OCI-LY1 (cell line): ENCODE measurements at regions not wholly inside any gene's neighbourhood (a gene's known extent, or its start where the extent isn't known, plus 50 kb on each side); places are given as distances from the start of the nearest gene placed in this dataset.

Source experiments
- H2AFZ ChIP-seq: fragments of 200-600 bp; sonication (generic), shearing (Covaris generic); 2 replicates; pipeline ENCODE4 v1.6.0; 2014; ENCODE audit warnings: antibody characterized with exemption, mild to moderate bottlenecking, low read length
- H3F3A ChIP-seq: fragments of 200-600 bp; sonication (generic), shearing (Covaris generic); 2 replicates; pipeline ENCODE4 v1.6.0; 2014; ENCODE audit warnings: mild to moderate bottlenecking, antibody characterized with exemption, low read length, moderate library complexity; ENCODE audit not compliant: insufficient read depth
- H3K27ac ChIP-seq: fragments of 200-600 bp; sonication (generic); 2 replicates; pipeline ENCODE4 v1.5.1; 2014; ENCODE audit warnings: low read length, mixed run types, mild to moderate bottlenecking, low read depth; ENCODE audit not compliant: poor library complexity, severe bottlenecking
- H3K27me3 ChIP-seq: fragments of 200-600 bp; sonication (generic); 2 replicates; pipeline ENCODE4 v1.6.0; 2014; ENCODE audit warnings: antibody characterized with exemption, mild to moderate bottlenecking, low read length, moderate library complexity; ENCODE audit not compliant: insufficient read depth
- H3K36me3 ChIP-seq: fragments of 200-600 bp; sonication (generic); 2 replicates; pipeline ENCODE4 v1.6.1; 2014; ENCODE audit warnings: mild to moderate bottlenecking, antibody characterized with exemption, low read length, moderate library complexity, mixed read lengths; ENCODE audit not compliant: insufficient read depth
- H3K4me1 ChIP-seq: fragments of 200-600 bp; sonication (generic); 2 replicates; pipeline ENCODE4 v1.5.1; 2014; ENCODE audit warnings: mild to moderate bottlenecking, low read length, moderate library complexity; ENCODE audit not compliant: insufficient read depth, severe bottlenecking
- H3K4me2 ChIP-seq: fragments of 200-600 bp; sonication (generic), shearing (Covaris generic); 2 replicates; pipeline ENCODE4 v1.6.1; 2014; ENCODE audit warnings: low read length
- H3K4me3 ChIP-seq: fragments of 200-600 bp; sonication (generic); 2 replicates; pipeline ENCODE4 v1.5.1; 2014; ENCODE audit warnings: low read length, low read depth, mild to moderate bottlenecking, mixed read lengths; ENCODE audit not compliant: poor library complexity, severe bottlenecking
- H3K79me2 ChIP-seq: fragments of 200-600 bp; shearing (Covaris generic); 2 replicates; pipeline ENCODE4 v1.6.1; 2016; ENCODE audit warnings: mixed run types, low read length, mixed read lengths; ENCODE audit not compliant: insufficient read depth
- H3K9ac ChIP-seq: fragments of 200-600 bp; sonication (generic), shearing (Covaris generic); 2 replicates; pipeline ENCODE4 v1.6.1; 2014; ENCODE audit warnings: mild to moderate bottlenecking, low read length, mixed read lengths
- H3K9me2 ChIP-seq: fragments of 200-600 bp; sonication (generic), shearing (Covaris generic); 2 replicates; pipeline ENCODE4 v1.6.1; 2014; ENCODE audit warnings: low read depth, mild to moderate bottlenecking, low read length, mixed read lengths
- H3K9me3 ChIP-seq: fragments of 200-600 bp; shearing (Covaris generic); 2 replicates; pipeline ENCODE4 v1.6.1; 2014; ENCODE audit warnings: low read length, mixed read lengths
- H4K20me1 ChIP-seq: fragments of 200-600 bp; sonication (generic), shearing (Covaris generic); 2 replicates; pipeline ENCODE4 v1.6.0; 2016; ENCODE audit warnings: mild to moderate bottlenecking, low read length; ENCODE audit not compliant: insufficient read depth
- CTCF ChIP-seq: fragments of 200-600 bp; sonication (generic), shearing (Covaris generic); IDR thresholded peaks from 2 replicates; pipeline ENCODE4 v1.5.1; 2017; ENCODE audit warnings: mild to moderate bottlenecking, antibody characterized with exemption, low read length, moderate library complexity, mixed read lengths
- EZH2 ChIP-seq: fragments of 200-600 bp; sonication (generic), shearing (Covaris generic); IDR thresholded peaks from 2 replicates; pipeline ENCODE4 v1.8.0; 2017; ENCODE audit warnings: borderline replicate concordance, mixed run types, mild to moderate bottlenecking, antibody characterized with exemption, low read length, moderate library complexity, mixed read lengths

DNA sequence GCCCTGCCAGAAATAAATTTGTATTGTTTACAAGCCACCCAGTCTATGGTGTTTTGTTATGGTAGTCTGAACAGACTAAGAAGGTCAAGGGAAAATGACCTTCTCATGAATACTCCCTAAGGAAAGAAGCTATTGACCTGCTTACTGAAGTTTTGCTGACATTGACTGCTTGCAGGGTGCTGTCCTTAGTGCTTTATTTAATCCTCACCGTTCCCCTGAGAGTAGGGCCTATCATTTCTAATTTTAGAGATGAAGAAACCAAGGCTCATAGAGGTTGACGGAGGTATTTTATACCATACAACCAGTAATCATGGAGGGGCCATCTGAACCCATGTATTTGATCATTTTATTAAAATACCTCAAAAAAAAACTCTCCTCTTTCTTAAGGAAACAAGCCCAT lies 66.7 kb upstream of the INCENP start:
- no peaks in the 10 kb centered on the region for H3K79me2 ChIP-seq
- no peak overlapping the region for H3K4me3 ChIP-seq
- no peak overlapping the region for H2AFZ ChIP-seq
- H3K36me3 ChIP-seq: no peaks in the 10 kb centered on the region
- H3K9me3 ChIP-seq: no peaks in the 10 kb centered on the region
- TF ChIP-seq EZH2 (no peak), CTCF (no peak)
- H4K20me1 ChIP-seq: no peaks in the 10 kb centered on the region
- no peak overlapping the region for H3K4me2 ChIP-seq
- H3K9ac ChIP-seq: no peak overlapping the region
- H3K27me3 ChIP-seq: no peaks in the 10 kb centered on the region; the same call in 1 of the 2 replicates
- no peaks in the 10 kb centered on the region for H3K4me1 ChIP-seq
- H3K9me2 ChIP-seq: no peaks in the 10 kb centered on the region
- H3F3A ChIP-seq: no peaks in the 10 kb centered on the region
- H3K27ac ChIP-seq: no peak overlapping the region

DNA sequence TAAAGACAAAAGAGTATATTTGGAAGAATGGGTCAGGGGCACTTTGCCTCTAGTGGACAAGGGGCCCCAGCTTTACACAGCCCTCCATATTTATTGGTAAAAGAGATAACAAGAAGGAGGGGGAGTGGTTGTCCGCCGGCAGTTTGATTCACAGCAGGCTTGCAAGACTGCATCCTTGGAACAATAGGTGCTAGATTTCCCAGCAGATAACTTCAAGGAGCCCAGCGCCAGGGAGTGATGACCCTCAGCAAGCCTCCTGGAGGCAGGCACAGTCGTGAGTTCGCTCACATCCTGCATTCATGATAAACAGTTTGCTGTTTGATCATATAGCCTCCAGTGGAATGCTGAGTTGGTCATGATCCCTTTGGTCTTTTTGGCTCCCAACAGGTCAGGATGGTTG lies 67.8 kb upstream of the INCENP start:
- Histone ChIP-seq H3K4me3 (no peak overlapping the region), H3K9me3 (no peaks in the 10 kb centered on the region)
- TF ChIP-seq CTCF (no peak), EZH2 (no peak)

GRCh38 chr11:62054484-62055121 lies 69.2 kb upstream of the INCENP start:
- Histone ChIP-seq H3K4me2 (no peak overlapping the region), H4K20me1 (no peaks in the 10 kb centered on the region), H3K9me3 (no peaks in the 10 kb centered on the region), H3K36me3 (no peaks in the 10 kb centered on the region), H3K4me3 (no peak overlapping the region), H3F3A (no peaks in the 10 kb centered on the region), H3K4me1 (no peaks in the 10 kb centered on the region), H3K9ac (no peak overlapping the region), H3K9me2 (no peaks in the 10 kb centered on the region), H3K27ac (no peak overlapping the region), H2AFZ (no peak overlapping the region), H3K27me3 (no peaks in the 10 kb centered on the region), H3K79me2 (no peaks in the 10 kb centered on the region)
- TF ChIP-seq EZH2 (no peak), CTCF (peak; percentile 31; the same call in 1 of the 2 replicates)

More for the DNA sequence above, 67.8 kb upstream of the INCENP start:
- H2AFZ ChIP-seq: no peak overlapping the region
- H3K9ac ChIP-seq: no peak overlapping the region
- no peaks in the 10 kb centered on the region for H3K36me3 ChIP-seq
- H3F3A ChIP-seq: no peaks in the 10 kb centered on the region
- no peaks in the 10 kb centered on the region for H3K79me2 ChIP-seq
- H3K27ac ChIP-seq: no peak overlapping the region
- no peaks in the 10 kb centered on the region for H4K20me1 ChIP-seq
- H3K27me3 ChIP-seq: no peaks in the 10 kb centered on the region; the same call in 1 of the 2 replicates
- H3K9me2 ChIP-seq: no peaks in the 10 kb centered on the region
- no peak overlapping the region for H3K4me2 ChIP-seq
- no peaks in the 10 kb centered on the region for H3K4me1 ChIP-seq
